ENCODE measurements at regions not wholly inside any gene's neighbourhood (a gene's known extent, or its start where the extent isn't known, plus 50 kb on each side); places are given as distances from the start of the nearest gene placed in this dataset.

GRCh38 chr9:80233906-80234305, 662.1 kb downstream of the TLE4 start:
- DNase-seq (ENCODE audit: extremely low spot score), result no peak
- 86% methylated on average over 2 of the region's 2 CpGs for WGBS
- Histone ChIP-seq H3K4me3 (no peak overlapping the region), H3K4me1 (no peaks in the 10 kb centered on the region), H3K27ac (replicated peaks in 1 of 4) (no peak overlapping the region), H3K27me3 (no peaks in the 10 kb centered on the region), H3K9me3 (peaks cover 0 to 8% (median 0%) of the 10 kb centered on the region in 4 donors), H3K36me3 (no peaks in the 10 kb centered on the region)
- intact Hi-C loops (cut with DNase I), result no loop called here
- TF ChIP-seq POLR2AphosphoS5 (IDR thresholded peaks at IDR 0.05), result no peak
- TF ChIP-seq CTCF (IDR thresholded peaks at IDR 0.05), result no peak
- TF ChIP-seq EP300 (IDR thresholded peaks at IDR 0.05), result no peak

GRCh38 chr9:80233102-80233843, 661.5 kb downstream of the TLE4 start:
- no peaks in the 10 kb centered on the region for H3K4me1 ChIP-seq
- no peaks in the 10 kb centered on the region for H3K27me3 ChIP-seq
- TF ChIP-seq POLR2AphosphoS5 (IDR thresholded peaks at IDR 0.05), result no peak
- no peak for TF ChIP-seq EP300 (IDR thresholded peaks at IDR 0.05)
- no peak for TF ChIP-seq CTCF (IDR thresholded peaks at IDR 0.05)
- TF ChIP-seq POLR2A (IDR thresholded peaks at IDR 0.05; ENCODE audit: low read depth), result no peak
- no peaks in the 10 kb centered on the region for H3K36me3 ChIP-seq
- DNase-seq (ENCODE audit: extremely low spot score), result no peak
- no peak overlapping the region for H3K4me3 ChIP-seq
- H3K27ac ChIP-seq (replicated peaks in 1 of 4), result no peak overlapping the region
- intact Hi-C loops (cut with DNase I), result no loop called here
- 82% methylated on average over 1 of the region's 1 CpG for WGBS
- peaks cover 0 to 10% (median 0%) of the 10 kb centered on the region in 4 donors for H3K9me3 ChIP-seq

- Histone ChIP-seq H3K36me3 (no peaks in the 10 kb centered on the region), H3K4me3 (no peak overlapping the region), H3K4me1 (no peaks in the 10 kb centered on the region), H3K9me3 (peaks cover 0 to 10% (median 0%) of the 10 kb centered on the region in 4 donors), H3K27ac (replicated peaks in 1 of 4) (no peak overlapping the region), H3K27me3 (no peaks in the 10 kb centered on the region)
- TF ChIP-seq POLR2AphosphoS5 (IDR thresholded peaks at IDR 0.05) (no peak), CTCF (IDR thresholded peaks at IDR 0.05) (no peak), EP300 (IDR thresholded peaks at IDR 0.05) (no peak), POLR2A (IDR thresholded peaks at IDR 0.05; ENCODE audit: low read depth) (no peak)
- WGBS, result 79% methylated on average over 5 of the region's 7 CpGs
- intact Hi-C loops (cut with DNase I), result no loop called here
- no peak for DNase-seq (ENCODE audit: extremely low spot score)
Observed at GRCh38 chr9:80231318-80232236, 659.8 kb downstream of the TLE4 start.

- DNase-seq (ENCODE audit: extremely low spot score), result no peak
- Histone ChIP-seq H3K27ac (replicated peaks in 1 of 4) (no peak overlapping the region), H3K36me3 (no peaks in the 10 kb centered on the region), H3K4me3 (no peak overlapping the region), H3K27me3 (no peaks in the 10 kb centered on the region), H3K9me3 (peaks cover 0 to 2% (median 0%) of the 10 kb centered on the region in 4 donors), H3K4me1 (no peaks in the 10 kb centered on the region)
- 82% methylated on average over 1 of the region's 1 CpG for WGBS
- TF ChIP-seq CTCF (IDR thresholded peaks at IDR 0.05), result no peak
- TF ChIP-seq EP300 (IDR thresholded peaks at IDR 0.05), result no peak
- TF ChIP-seq POLR2AphosphoS5 (IDR thresholded peaks at IDR 0.05), result no peak
- no peak for TF ChIP-seq POLR2A (IDR thresholded peaks at IDR 0.05; ENCODE audit: low read depth)
- intact Hi-C loops (cut with DNase I), result no loop called here
Observed at GRCh38 chr9:80223897-80224296, 652.1 kb downstream of the TLE4 start.
